GM10266 (cell line): ENCODE measurements at regions not wholly inside any gene's neighbourhood (a gene's known extent, or its start where the extent isn't known, plus 50 kb on each side); places are given as distances from the start of the nearest gene placed in this dataset.

Experiments
- DNase-seq: peaks from one replicate; pipeline ENCODE4 v3.0.0; 2012; ENCODE audit errors: extremely low spot score
- CTCF ChIP-seq: IDR thresholded peaks from 2 replicates; pipeline ENCODE4 v1.5.1; 2012; ENCODE audit warnings: mild to moderate bottlenecking, low read depth; ENCODE audit not compliant: control insufficient read depth, insufficient read depth; ENCODE audit errors: missing control alignments

GRCh38 chr4:4613641-4614286 lies 71.9 kb upstream of the STX18 start:
- TF ChIP-seq CTCF = no peak
- DNase-seq = no peak

GRCh38 chr4:4613126-4613465 lies 71.2 kb upstream of the STX18 start:
- DNase-seq = no peak
- no peak for TF ChIP-seq CTCF

- DNase-seq = no peak
- no peak for TF ChIP-seq CTCF
Measured at GRCh38 chr4:4610672-4611071, 68.8 kb upstream of the STX18 start.

- no peak for TF ChIP-seq CTCF
Measured at GRCh38 chr4:4609622-4610334, 67.9 kb upstream of the STX18 start.

GRCh38 chr4:4608214-4608537 lies 66.3 kb upstream of the STX18 start:
- DNase-seq = no peak
- TF ChIP-seq CTCF = no peak

More at GRCh38 chr4:4609622-4610334, 67.9 kb upstream of the STX18 start:
- no peak for DNase-seq

- no peak for TF ChIP-seq CTCF
- DNase-seq = no peak
Measured at GRCh38 chr4:4607336-4608213, 65.7 kb upstream of the STX18 start.
